GM10266 (cell line): ENCODE measurements at regions not wholly inside any gene's neighbourhood (a gene's known extent, or its start where the extent isn't known, plus 50 kb on each side); places are given as distances from the start of the nearest gene placed in this dataset.

Experiments
- DNase-seq: peaks from one replicate; pipeline ENCODE4 v3.0.0; 2012; ENCODE audit errors: extremely low spot score
- TF ChIP-seq, protein P1 (sequence below): IDR thresholded peaks from 2 replicates; pipeline ENCODE4 v1.5.1; 2012; ENCODE audit warnings: mild to moderate bottlenecking, low read depth; ENCODE audit not compliant: control insufficient read depth, insufficient read depth; ENCODE audit errors: missing control alignments

DNA sequence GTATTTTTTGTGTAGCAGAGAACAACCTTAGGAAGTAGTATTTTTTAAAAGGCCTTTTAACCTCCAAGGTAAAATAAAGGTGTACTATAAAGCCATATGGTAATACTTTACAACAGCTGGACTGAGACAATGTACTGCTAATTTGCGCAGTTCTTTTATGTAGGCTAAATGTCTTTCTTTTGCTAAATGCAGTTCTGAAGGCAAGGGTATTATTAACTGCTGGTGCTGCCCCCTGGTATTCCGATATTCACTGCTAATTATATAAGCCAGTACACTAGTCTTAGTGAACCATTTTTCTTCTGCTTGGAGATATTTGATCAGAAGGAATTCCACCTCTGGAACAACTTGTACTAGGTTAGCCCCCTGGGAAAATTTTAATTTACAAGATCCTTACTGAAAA is 272.0 kb upstream of the FERD3L start:
- TF ChIP-seq, protein P1, sequence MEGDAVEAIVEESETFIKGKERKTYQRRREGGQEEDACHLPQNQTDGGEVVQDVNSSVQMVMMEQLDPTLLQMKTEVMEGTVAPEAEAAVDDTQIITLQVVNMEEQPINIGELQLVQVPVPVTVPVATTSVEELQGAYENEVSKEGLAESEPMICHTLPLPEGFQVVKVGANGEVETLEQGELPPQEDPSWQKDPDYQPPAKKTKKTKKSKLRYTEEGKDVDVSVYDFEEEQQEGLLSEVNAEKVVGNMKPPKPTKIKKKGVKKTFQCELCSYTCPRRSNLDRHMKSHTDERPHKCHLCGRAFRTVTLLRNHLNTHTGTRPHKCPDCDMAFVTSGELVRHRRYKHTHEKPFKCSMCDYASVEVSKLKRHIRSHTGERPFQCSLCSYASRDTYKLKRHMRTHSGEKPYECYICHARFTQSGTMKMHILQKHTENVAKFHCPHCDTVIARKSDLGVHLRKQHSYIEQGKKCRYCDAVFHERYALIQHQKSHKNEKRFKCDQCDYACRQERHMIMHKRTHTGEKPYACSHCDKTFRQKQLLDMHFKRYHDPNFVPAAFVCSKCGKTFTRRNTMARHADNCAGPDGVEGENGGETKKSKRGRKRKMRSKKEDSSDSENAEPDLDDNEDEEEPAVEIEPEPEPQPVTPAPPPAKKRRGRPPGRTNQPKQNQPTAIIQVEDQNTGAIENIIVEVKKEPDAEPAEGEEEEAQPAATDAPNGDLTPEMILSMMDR = no peak

DNA sequence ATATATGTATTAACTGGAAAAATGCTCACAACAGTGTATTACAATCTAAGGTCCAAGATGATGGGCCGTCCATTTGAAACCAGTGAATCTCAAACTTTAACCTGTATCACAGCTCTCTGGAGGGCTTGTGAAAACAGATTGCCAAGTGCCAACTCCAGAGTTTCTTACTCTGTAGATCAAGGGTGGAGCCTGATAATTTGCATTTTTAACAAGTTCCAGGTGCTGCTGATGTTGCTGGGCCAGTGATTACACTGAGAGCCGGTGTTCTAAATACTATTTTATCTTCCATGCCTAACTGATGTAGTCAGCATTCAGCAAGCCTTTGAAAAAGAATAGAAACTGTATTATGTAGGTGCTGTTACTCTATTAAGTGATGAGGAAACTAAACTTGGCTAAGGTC is 269.9 kb upstream of the FERD3L start:
- TF ChIP-seq, protein P1 = no peak
- DNase-seq = no peak

More for the DNA sequence above, 272.0 kb upstream of the FERD3L start:
- DNase-seq = no peak

DNA sequence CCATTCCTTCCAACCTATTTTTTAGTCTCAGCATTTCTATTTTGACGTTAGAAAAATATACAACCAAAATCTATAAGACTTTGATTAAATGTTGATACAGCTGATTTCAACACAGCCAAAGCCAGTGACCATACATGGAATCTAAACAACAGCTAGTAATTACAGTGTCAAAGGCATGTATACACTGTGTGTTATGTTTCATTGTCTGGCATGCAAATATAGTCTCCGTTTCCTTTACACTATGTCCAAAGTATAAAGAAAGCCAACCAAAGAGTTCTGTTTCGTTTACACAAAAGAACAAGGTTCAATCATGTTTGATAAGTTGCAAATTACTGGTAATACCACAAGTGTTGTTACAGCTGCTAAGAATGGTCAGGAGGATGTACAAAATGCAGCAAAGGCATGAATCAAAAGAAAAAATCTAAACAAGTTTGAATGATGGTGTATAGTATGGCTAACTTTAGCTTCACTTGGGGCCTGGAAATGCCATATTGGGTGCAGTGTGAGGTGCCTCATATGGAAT is 268.3 kb upstream of the FERD3L start:
- no peak for DNase-seq

DNA sequence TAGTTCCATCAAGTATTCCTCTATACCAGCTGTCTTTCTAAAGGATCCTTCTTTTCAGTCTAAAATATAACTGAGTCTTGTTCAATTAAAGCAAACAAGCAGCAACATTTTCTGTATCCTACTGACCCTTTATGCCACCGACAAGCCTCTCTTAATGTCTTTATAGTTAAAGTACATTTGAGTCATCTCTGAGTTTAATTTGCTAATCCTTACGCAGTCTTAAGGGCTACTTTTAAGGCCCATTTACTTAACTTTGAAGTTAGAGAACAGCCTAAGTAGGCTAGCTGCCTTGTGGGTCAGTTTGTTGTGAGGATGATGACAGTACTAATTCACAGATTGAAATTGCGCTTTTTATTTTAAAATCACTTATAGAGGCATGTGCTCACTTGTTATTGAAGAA is 265.5 kb upstream of the FERD3L start:
- TF ChIP-seq, protein P1 = no peak
- no peak for DNase-seq

More for the DNA sequence above, 268.3 kb upstream of the FERD3L start:
- TF ChIP-seq, protein P1 = no peak

DNA sequence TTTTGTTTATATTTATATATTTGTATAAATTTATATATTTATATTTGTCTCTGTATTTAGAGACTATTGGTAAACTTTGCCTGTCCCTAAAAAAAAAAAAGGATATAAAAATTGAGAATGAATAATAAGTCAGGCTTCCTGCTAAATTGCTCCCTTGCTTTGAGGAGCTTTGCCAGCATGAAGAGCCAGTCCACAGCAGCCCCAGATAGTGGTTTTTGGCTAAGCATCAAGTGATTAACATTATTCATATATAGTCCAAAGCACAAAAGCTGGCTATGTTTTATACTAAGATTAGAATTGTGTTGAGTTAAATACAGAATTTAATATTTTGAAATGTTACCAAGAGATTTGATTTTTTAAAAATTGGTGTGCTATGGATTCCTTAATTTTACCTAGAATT is 264.9 kb upstream of the FERD3L start:
- TF ChIP-seq, protein P1 = no peak
- no peak for DNase-seq

DNA sequence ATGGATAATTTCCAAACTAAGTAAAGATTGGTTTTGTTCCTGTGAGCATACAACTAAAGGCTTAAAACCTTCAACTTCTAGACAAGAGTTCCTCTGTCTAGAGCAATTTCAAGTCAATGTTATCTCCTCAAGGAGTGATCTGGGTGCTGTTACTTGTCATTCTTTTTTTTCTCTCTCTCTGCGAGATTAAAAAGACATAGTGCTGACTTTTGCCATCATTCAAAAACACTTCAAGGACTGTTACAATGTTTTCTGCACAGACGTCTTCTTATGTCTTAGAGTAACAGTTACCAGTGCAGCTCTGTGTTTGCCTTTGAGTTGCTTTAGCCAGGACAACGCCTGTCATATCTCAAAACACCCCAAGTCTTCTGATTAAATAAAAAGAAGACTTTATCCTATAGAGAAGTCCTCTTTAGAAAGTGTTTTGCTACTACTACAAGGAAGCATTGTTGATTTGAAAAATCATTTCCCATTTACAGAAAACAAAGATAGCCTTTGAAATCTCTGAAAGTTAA is 263.5 kb upstream of the FERD3L start:
- TF ChIP-seq, protein P1 = no peak
- DNase-seq = no peak

DNA sequence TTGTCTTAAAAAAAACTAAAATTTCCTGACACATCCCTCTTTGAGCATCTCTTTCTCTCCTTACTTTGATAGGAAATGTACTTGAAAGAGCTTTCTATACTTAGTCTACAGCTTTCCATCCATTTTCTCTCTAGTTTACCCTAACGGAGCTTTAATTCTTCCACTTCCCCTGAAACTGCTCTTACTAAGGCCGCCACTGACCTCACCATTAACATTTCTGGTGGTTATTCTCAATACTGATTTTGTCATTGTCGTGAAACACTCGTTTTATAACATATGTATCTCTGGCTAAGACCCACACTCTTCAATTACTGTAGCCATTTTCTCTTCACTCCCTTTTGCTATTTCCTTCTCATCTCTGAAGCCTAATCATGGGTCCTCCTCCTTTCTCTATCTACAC is 262.0 kb upstream of the FERD3L start:
- peak; percentile 3 for DNase-seq

More for the DNA sequence above, 262.0 kb upstream of the FERD3L start:
- TF ChIP-seq, protein P1 = no peak
